ENCODE measurements at regions not wholly inside any gene's neighbourhood (a gene's known extent, or its start where the extent isn't known, plus 50 kb on each side); places are given as distances from the start of the nearest gene placed in this dataset.
"Not testable (repeated sequence)": the region's sequence is repeated elsewhere in the genome, so short reads cannot be mapped to it uniquely, and the experiment has no call there.

GRCh38 chr16:13607289-13607688 is 312.7 kb upstream of the ERCC4 start:
- DNase-seq (ENCODE audit: low read depth in 4 of 4, low spot score in 3 of 4) = no peak

- no peak for DNase-seq (ENCODE audit: low read depth in 4 of 4, low spot score in 3 of 4)
Measured at GRCh38 chr16:13611596-13611995, 308.4 kb upstream of the ERCC4 start.

GRCh38 chr16:13612623-13613022 is 307.3 kb upstream of the ERCC4 start:
- no peak for DNase-seq (ENCODE audit: low read depth in 4 of 4, low spot score in 3 of 4)

GRCh38 chr16:13613165-13613564 is 306.8 kb upstream of the ERCC4 start:
- DNase-seq (ENCODE audit: low read depth in 4 of 4, low spot score in 3 of 4) = no peak

GRCh38 chr16:13621639-13622038 is 298.3 kb upstream of the ERCC4 start:
- no peak for DNase-seq (ENCODE audit: low read depth in 4 of 4, low spot score in 3 of 4)

GRCh38 chr16:13628156-13628555 is 291.8 kb upstream of the ERCC4 start:
- no peak for DNase-seq (ENCODE audit: low read depth in 4 of 4, low spot score in 3 of 4)

GRCh38 chr16:13629704-13630103 is 290.2 kb upstream of the ERCC4 start:
- no peak for DNase-seq (ENCODE audit: low read depth in 4 of 4, low spot score in 3 of 4)

- DNase-seq (ENCODE audit: low read depth in 4 of 4, low spot score in 3 of 4) = no peak
Measured at GRCh38 chr16:13630374-13630773, 289.6 kb upstream of the ERCC4 start.

- no peak for DNase-seq (ENCODE audit: low read depth in 4 of 4, low spot score in 3 of 4)
Measured at GRCh38 chr16:13631213-13631767, 288.7 kb upstream of the ERCC4 start.

GRCh38 chr16:13631916-13632315 is 288.0 kb upstream of the ERCC4 start:
- DNase-seq (ENCODE audit: low read depth in 4 of 4, low spot score in 3 of 4) = no peak

- not testable (repeated sequence) for DNase-seq (ENCODE audit: low read depth in 4 of 4, low spot score in 3 of 4)
Measured at GRCh38 chr16:13632504-13632903, 287.4 kb upstream of the ERCC4 start.

GRCh38 chr16:13633391-13633861 is 286.5 kb upstream of the ERCC4 start:
- no peak for DNase-seq (ENCODE audit: low read depth in 4 of 4, low spot score in 3 of 4)

- no peak for DNase-seq (ENCODE audit: low read depth in 4 of 4, low spot score in 3 of 4)
Measured at GRCh38 chr16:13634253-13634652, 285.7 kb upstream of the ERCC4 start.

GRCh38 chr16:13634959-13635358 is 285.0 kb upstream of the ERCC4 start:
- DNase-seq (ENCODE audit: low read depth in 4 of 4, low spot score in 3 of 4) = no peak

- no peak for DNase-seq (ENCODE audit: low read depth in 4 of 4, low spot score in 3 of 4)
Measured at GRCh38 chr16:13638218-13638617, 281.7 kb upstream of the ERCC4 start.

- DNase-seq (ENCODE audit: low read depth in 4 of 4, low spot score in 3 of 4) = no peak
Measured at GRCh38 chr16:13643412-13643811, 276.5 kb upstream of the ERCC4 start.

- DNase-seq (ENCODE audit: low read depth in 4 of 4, low spot score in 3 of 4) = peak in 3 of 4 donors; percentile 36 to 43 (median 39)
Measured at GRCh38 chr16:13645601-13646245, 274.2 kb upstream of the ERCC4 start.

GRCh38 chr16:13660807-13661206 is 259.1 kb upstream of the ERCC4 start:
- DNase-seq (ENCODE audit: low read depth in 4 of 4, low spot score in 3 of 4) = no peak

GRCh38 chr16:13665876-13666275 is 254.1 kb upstream of the ERCC4 start:
- no peak for DNase-seq (ENCODE audit: low read depth in 4 of 4, low spot score in 3 of 4)

- DNase-seq (ENCODE audit: low read depth in 4 of 4, low spot score in 3 of 4) = no peak
Measured at GRCh38 chr16:13672196-13672595, 247.8 kb upstream of the ERCC4 start.

- no peak for DNase-seq (ENCODE audit: low read depth in 4 of 4, low spot score in 3 of 4)
Measured at GRCh38 chr16:13680021-13680889, 239.7 kb upstream of the ERCC4 start.
